GM12865 (cell line): ENCODE measurements at regions not wholly inside any gene's neighbourhood (a gene's known extent, or its start where the extent isn't known, plus 50 kb on each side); places are given as distances from the start of the nearest gene placed in this dataset.
"Not testable (repeated sequence)": the region's sequence is repeated elsewhere in the genome, so short reads cannot be mapped to it uniquely, and the experiment has no call there.

ENCODE experiments used
- DNase-seq: peaks from one replicate; pipeline ENCODE4 v3.0.0; 2010; ENCODE audit warnings: low read depth
- H3K4me3 ChIP-seq: 2 replicates; pipeline ENCODE4 v1.5.1; 2011; ENCODE audit warnings: mild to moderate bottlenecking, low read depth, low read length, control low read depth
- CTCF ChIP-seq: IDR thresholded peaks from 2 replicates; pipeline ENCODE4 v1.5.1; 2011; ENCODE audit warnings: low read length, control low read depth, low read depth, inconsistent platforms; ENCODE audit not compliant: insufficient read depth; ENCODE audit errors: missing control alignments

GRCh38 chr5:171540865-171541264, 121.4 kb downstream of the FGF18 start:
- no peak for TF ChIP-seq CTCF

GRCh38 chr5:171541341-171541776, 121.9 kb downstream of the FGF18 start:
- no peak overlapping the region for H3K4me3 ChIP-seq
- no peak for TF ChIP-seq CTCF
- no peak for DNase-seq

More at GRCh38 chr5:171540865-171541264, 121.4 kb downstream of the FGF18 start:
- no peak overlapping the region for H3K4me3 ChIP-seq
- DNase-seq = no peak

GRCh38 chr5:171542525-171543140, 123.2 kb downstream of the FGF18 start:
- TF ChIP-seq CTCF = no peak
- no peak overlapping the region for H3K4me3 ChIP-seq
- no peak for DNase-seq

DNA sequence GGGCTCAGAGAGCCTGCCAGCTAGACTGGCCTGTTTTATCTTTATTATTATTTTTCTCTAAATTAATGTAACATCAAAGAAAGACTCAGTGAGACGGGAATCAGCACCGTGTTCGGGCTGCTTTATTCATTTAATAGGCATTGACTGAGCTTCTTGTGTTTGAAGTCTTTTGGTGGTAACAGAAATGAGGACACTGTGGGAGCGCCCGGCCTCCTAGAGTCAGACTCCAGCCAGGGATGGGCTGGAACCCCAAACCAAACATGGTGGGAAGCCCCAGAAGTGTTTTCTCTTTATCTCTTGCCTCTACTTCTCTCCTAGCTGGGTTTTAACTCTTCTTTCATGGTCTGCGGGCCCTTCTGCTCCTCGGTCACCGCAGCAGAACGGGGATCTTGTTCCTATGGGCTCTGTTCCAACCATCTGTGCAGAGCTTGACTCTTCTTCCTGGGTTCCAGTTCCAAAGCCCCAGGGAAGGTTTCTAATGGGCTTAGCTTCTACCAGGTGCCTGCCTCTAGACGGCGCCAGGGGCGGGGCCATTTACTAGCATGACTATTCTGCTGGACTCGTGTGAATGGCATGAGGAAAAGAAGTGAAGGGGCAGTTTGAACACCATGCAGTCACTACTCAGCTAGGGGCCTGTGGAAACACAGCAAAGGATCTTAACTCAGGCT, 123.8 kb downstream of the FGF18 start:
- TF ChIP-seq CTCF = no peak
- H3K4me3 ChIP-seq = no peak overlapping the region
- DNase-seq = no peak

DNA sequence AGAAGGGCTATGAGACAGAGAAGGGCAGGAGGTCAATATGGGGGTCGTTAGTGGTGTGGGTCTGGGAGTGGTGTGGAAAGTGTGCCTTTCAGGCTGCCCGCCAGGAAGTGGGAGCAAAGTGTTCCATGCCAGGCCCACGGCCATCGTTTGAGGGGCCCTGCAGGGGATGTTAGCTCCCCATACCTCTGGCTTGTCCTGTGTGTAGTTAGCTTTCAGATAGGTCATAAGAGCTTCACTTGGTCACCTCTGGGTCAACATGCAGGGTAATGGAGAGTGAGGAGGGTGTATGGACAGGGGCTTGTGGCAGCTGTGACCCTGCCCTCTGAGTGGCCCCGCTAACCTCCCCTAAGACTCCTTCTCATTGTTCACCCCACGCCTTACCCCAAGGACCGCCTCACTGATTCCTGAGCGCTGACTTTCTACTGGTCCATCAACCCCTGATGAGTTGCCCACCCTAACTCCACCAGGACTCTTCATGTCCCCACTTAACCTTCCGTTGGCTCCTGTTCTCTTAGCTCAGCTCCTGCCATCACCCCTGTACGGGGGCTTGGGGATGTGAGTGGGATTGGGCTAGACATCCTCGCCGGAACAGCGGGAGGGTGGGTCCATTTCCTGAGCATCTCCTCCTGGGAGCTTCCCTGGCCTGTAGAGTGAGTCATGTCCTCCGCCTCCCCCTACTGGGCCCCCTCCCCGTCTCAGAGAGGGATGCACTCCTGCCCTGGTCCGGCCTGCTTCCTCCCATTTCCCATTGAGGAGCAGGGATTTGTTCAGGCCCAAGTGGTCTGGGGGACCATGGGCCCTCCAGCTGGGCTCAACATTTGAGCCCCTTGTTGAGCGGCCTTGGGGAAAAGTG, 125.7 kb downstream of the FGF18 start:
- no peak overlapping the region for H3K4me3 ChIP-seq
- TF ChIP-seq CTCF = no peak
- no peak for DNase-seq

GRCh38 chr5:171549274-171549673, 129.8 kb downstream of the FGF18 start:
- no peak for TF ChIP-seq CTCF
- DNase-seq = no peak
- no peak overlapping the region for H3K4me3 ChIP-seq

GRCh38 chr5:171553817-171554216, 134.4 kb downstream of the FGF18 start:
- DNase-seq, H3K4me3 ChIP-seq: not testable (repeated sequence)
